Ovary (tissue), 3 donors: ENCODE measurements at regions not wholly inside any gene's neighbourhood (a gene's known extent, or its start where the extent isn't known, plus 50 kb on each side); places are given as distances from the start of the nearest gene placed in this dataset.

Experiments used
- CTCF ChIP-seq, 3 donors: fragments of 450-650 bp in 2 of 3; fragments of 200-600 bp in 1 of 3; IDR thresholded peaks; one replicate each; pipeline versions ENCODE4 v1.5.1 to v1.8.0; 2016 to 2022; ENCODE audit warnings: antibody characterized with exemption in 3 of 3, mild to moderate bottlenecking in 1 of 3
- EP300 ChIP-seq: sonication (generic); formaldehyde crosslinking; IDR thresholded peaks from one replicate; pipeline ENCODE4 v1.6.1; 2017; ENCODE audit warnings: antibody characterized with exemption
- POLR2A ChIP-seq: fragments of 450-650 bp; IDR thresholded peaks from one replicate; pipeline ENCODE4 v1.6.1; 2017; ENCODE audit warnings: antibody characterized with exemption, mild to moderate bottlenecking, moderate library complexity
- donor health status: DM: no; HTN: no; CAD: no.

- TF ChIP-seq CTCF (IDR thresholded peaks at IDR 0.05) (no peak), POLR2A (no peak), EP300 (no peak)
Observed at GRCh38 chr2:76558157-76558556, 847.4 kb upstream of the GCFC2 start.
